ENCODE measurements at regions not wholly inside any gene's neighbourhood (a gene's known extent, or its start where the extent isn't known, plus 50 kb on each side); places are given as distances from the start of the nearest gene placed in this dataset.

- Histone ChIP-seq H3K4me1 (ENCODE audit: control insufficient read depth, extremely low read depth, insufficient read depth, low read length) (no peaks in the 10 kb centered on the region), H4K20me1 (ENCODE audit: control insufficient read depth, extremely low read depth, insufficient read depth, low read length) (no peaks in the 10 kb centered on the region), H2AFZ (ENCODE audit: low read length) (no peak overlapping the region), H3K4me2 (ENCODE audit: extremely low read depth, insufficient read depth, low read length) (no peak overlapping the region), H3K27ac (ENCODE audit: insufficient read depth, low read length) (no peak overlapping the region), H3K9me3 (ENCODE audit: control insufficient read depth, insufficient read depth, low read depth, low read length) (no peaks in the 10 kb centered on the region), H3K79me2 (ENCODE audit: control insufficient read depth, insufficient read depth, low read length) (no peaks in the 10 kb centered on the region), H3K36me3 (ENCODE audit: control insufficient read depth, insufficient read depth, low read length) (no peaks in the 10 kb centered on the region), H3K9ac (ENCODE audit: insufficient read depth, low read length) (no peak overlapping the region), H3K4me3 (replicated peaks in 1 of 4; ENCODE audit: control extremely low read depth in 1 of 4, insufficient read depth in 1 of 4, low read depth in 3 of 4, low read length in 4 of 4) (no peak overlapping the region), H3K27me3 (ENCODE audit: control insufficient read depth, insufficient read depth, low read length) (no peaks in the 10 kb centered on the region)
- TF ChIP-seq EZH2 (IDR thresholded peaks at IDR 0.05; ENCODE audit: low read length, missing control alignments) (no peak), CTCF (conservative IDR thresholded peaks at IDR 0.05 in 1 of 2, IDR thresholded peaks at IDR 0.05 in 1 of 2; ENCODE audit: low read depth in 1 of 2, low read length in 2 of 2) (no peak)
- DNase-seq (ENCODE audit: low read depth in 2 of 2): no peak
These were observed 207.1 kb downstream of the BRINP2 start for GRCh38 chr1:177377866-177378265.

- Histone ChIP-seq H3K4me1 (ENCODE audit: control insufficient read depth, extremely low read depth, insufficient read depth, low read length) (no peaks in the 10 kb centered on the region), H3K79me2 (ENCODE audit: control insufficient read depth, insufficient read depth, low read length) (no peaks in the 10 kb centered on the region), H3K36me3 (ENCODE audit: control insufficient read depth, insufficient read depth, low read length) (no peaks in the 10 kb centered on the region), H2AFZ (ENCODE audit: low read length) (no peak overlapping the region), H4K20me1 (ENCODE audit: control insufficient read depth, extremely low read depth, insufficient read depth, low read length) (no peaks in the 10 kb centered on the region), H3K4me2 (ENCODE audit: extremely low read depth, insufficient read depth, low read length) (no peak overlapping the region), H3K27ac (ENCODE audit: insufficient read depth, low read length) (no peak overlapping the region), H3K4me3 (replicated peaks in 1 of 4; ENCODE audit: control extremely low read depth in 1 of 4, insufficient read depth in 1 of 4, low read depth in 3 of 4, low read length in 4 of 4) (no peak overlapping the region), H3K27me3 (ENCODE audit: control insufficient read depth, insufficient read depth, low read length) (no peaks in the 10 kb centered on the region), H3K9ac (ENCODE audit: insufficient read depth, low read length) (no peak overlapping the region), H3K9me3 (ENCODE audit: control insufficient read depth, insufficient read depth, low read depth, low read length) (no peaks in the 10 kb centered on the region)
- no peak for TF ChIP-seq EZH2 (IDR thresholded peaks at IDR 0.05; ENCODE audit: low read length, missing control alignments)
- TF ChIP-seq CTCF (conservative IDR thresholded peaks at IDR 0.05 in 1 of 2, IDR thresholded peaks at IDR 0.05 in 1 of 2; ENCODE audit: low read depth in 1 of 2, low read length in 2 of 2): no peak
- DNase-seq (ENCODE audit: low read depth in 2 of 2): peak in 1 of 2 donors; percentile 19
These were observed 197.5 kb downstream of the BRINP2 start for GRCh38 chr1:177368255-177368654.

- Histone ChIP-seq H3K9ac (ENCODE audit: insufficient read depth, low read length) (no peak overlapping the region), H2AFZ (ENCODE audit: low read length) (no peak overlapping the region), H3K79me2 (ENCODE audit: control insufficient read depth, insufficient read depth, low read length) (no peaks in the 10 kb centered on the region), H3K36me3 (ENCODE audit: control insufficient read depth, insufficient read depth, low read length) (no peaks in the 10 kb centered on the region), H4K20me1 (ENCODE audit: control insufficient read depth, extremely low read depth, insufficient read depth, low read length) (no peaks in the 10 kb centered on the region), H3K4me1 (ENCODE audit: control insufficient read depth, extremely low read depth, insufficient read depth, low read length) (no peaks in the 10 kb centered on the region), H3K9me3 (ENCODE audit: control insufficient read depth, insufficient read depth, low read depth, low read length) (no peaks in the 10 kb centered on the region), H3K27ac (ENCODE audit: insufficient read depth, low read length) (no peak overlapping the region), H3K4me3 (replicated peaks in 1 of 4; ENCODE audit: control extremely low read depth in 1 of 4, insufficient read depth in 1 of 4, low read depth in 3 of 4, low read length in 4 of 4) (no peak overlapping the region), H3K4me2 (ENCODE audit: extremely low read depth, insufficient read depth, low read length) (no peak overlapping the region), H3K27me3 (ENCODE audit: control insufficient read depth, insufficient read depth, low read length) (no peaks in the 10 kb centered on the region)
- DNase-seq (ENCODE audit: low read depth in 2 of 2): no peak
- TF ChIP-seq CTCF (conservative IDR thresholded peaks at IDR 0.05 in 1 of 2, IDR thresholded peaks at IDR 0.05 in 1 of 2; ENCODE audit: low read depth in 1 of 2, low read length in 2 of 2): no peak
- TF ChIP-seq EZH2 (IDR thresholded peaks at IDR 0.05; ENCODE audit: low read length, missing control alignments): no peak
These were observed 195.3 kb downstream of the BRINP2 start for GRCh38 chr1:177366091-177366490.
